SH-SY5Y (cell line): ENCODE measurements at regions not wholly inside any gene's neighbourhood (a gene's known extent, or its start where the extent isn't known, plus 50 kb on each side); places are given as distances from the start of the nearest gene placed in this dataset.

Source experiments
- GATA2 ChIP-seq: IDR thresholded peaks from 2 replicates; pipeline ENCODE4 v1.6.1; 2011; ENCODE audit warnings: mild to moderate bottlenecking, low read depth, low read length
- GATA3 ChIP-seq: IDR thresholded peaks from 2 replicates; pipeline ENCODE4 v1.6.1; 2011; ENCODE audit warnings: low read depth, mild to moderate bottlenecking, low read length, moderate library complexity

GRCh38 chr3:182252802-182253201 lies 540.5 kb upstream of the ATP11B start:
- no peak for TF ChIP-seq GATA2
- TF ChIP-seq GATA3: no peak
